ENCODE measurements at regions not wholly inside any gene's neighbourhood (a gene's known extent, or its start where the extent isn't known, plus 50 kb on each side); places are given as distances from the start of the nearest gene placed in this dataset.
"Not testable (repeated sequence)": the region's sequence is repeated elsewhere in the genome, so short reads cannot be mapped to it uniquely, and the experiment has no call there.

- no peak for DNase-seq
These were observed 191.3 kb downstream of the OR2B2 start for GRCh38 chr6:27720607-27721580.

GRCh38 chr6:27719039-27719438 is 193.2 kb downstream of the OR2B2 start:
- DNase-seq: not testable (repeated sequence)

- no peak for DNase-seq
These were observed 205.8 kb downstream of the OR2B2 start for GRCh38 chr6:27706431-27706830.

GRCh38 chr6:27700337-27700736 is 211.9 kb downstream of the OR2B2 start:
- no peak for DNase-seq

- DNase-seq: no peak
These were observed 217.7 kb downstream of the OR2B2 start for GRCh38 chr6:27694547-27694874.

GRCh38 chr6:27693766-27694546 is 218.2 kb downstream of the OR2B2 start:
- peak; percentile 57 to 73 for DNase-seq

- not testable (repeated sequence) for DNase-seq
These were observed 219.2 kb upstream of the ZNF184 start for GRCh38 chr6:27692133-27692532.

GRCh38 chr6:27688014-27688586 is 215.2 kb upstream of the ZNF184 start:
- peak; percentile 88 to 93 for DNase-seq

- peak; percentile 78 to 85 for DNase-seq
These were observed 214.5 kb upstream of the ZNF184 start for GRCh38 chr6:27687154-27688013.

- peak in 1 of 2 donors; percentile 15 for DNase-seq
These were observed 212.4 kb upstream of the ZNF184 start for GRCh38 chr6:27685279-27685678.

- peak; percentile 44 to 74 for DNase-seq
These were observed 211.6 kb upstream of the ZNF184 start for GRCh38 chr6:27684264-27685211.

- DNase-seq: no peak
These were observed 207.2 kb upstream of the ZNF184 start for GRCh38 chr6:27679964-27680694.

GRCh38 chr6:27679308-27679963 is 206.5 kb upstream of the ZNF184 start:
- no peak for DNase-seq

GRCh38 chr6:27678469-27678868 is 205.6 kb upstream of the ZNF184 start:
- DNase-seq: no peak

GRCh38 chr6:27674882-27675281 is 202.0 kb upstream of the ZNF184 start:
- no peak for DNase-seq

GRCh38 chr6:27672113-27672799 is 199.4 kb upstream of the ZNF184 start:
- DNase-seq: peak; percentile 17 to 54

GRCh38 chr6:27669624-27670301 is 196.9 kb upstream of the ZNF184 start:
- DNase-seq: no peak

- no peak for DNase-seq
These were observed 196.4 kb upstream of the ZNF184 start for GRCh38 chr6:27669295-27669623.

Measured in CD4-positive, alpha-beta T cell treated with Interferon alpha-2 for 1 hour (primary cell).